ENCODE measurements at regions not wholly inside any gene's neighbourhood (a gene's known extent, or its start where the extent isn't known, plus 50 kb on each side); places are given as distances from the start of the nearest gene placed in this dataset.

DNA sequence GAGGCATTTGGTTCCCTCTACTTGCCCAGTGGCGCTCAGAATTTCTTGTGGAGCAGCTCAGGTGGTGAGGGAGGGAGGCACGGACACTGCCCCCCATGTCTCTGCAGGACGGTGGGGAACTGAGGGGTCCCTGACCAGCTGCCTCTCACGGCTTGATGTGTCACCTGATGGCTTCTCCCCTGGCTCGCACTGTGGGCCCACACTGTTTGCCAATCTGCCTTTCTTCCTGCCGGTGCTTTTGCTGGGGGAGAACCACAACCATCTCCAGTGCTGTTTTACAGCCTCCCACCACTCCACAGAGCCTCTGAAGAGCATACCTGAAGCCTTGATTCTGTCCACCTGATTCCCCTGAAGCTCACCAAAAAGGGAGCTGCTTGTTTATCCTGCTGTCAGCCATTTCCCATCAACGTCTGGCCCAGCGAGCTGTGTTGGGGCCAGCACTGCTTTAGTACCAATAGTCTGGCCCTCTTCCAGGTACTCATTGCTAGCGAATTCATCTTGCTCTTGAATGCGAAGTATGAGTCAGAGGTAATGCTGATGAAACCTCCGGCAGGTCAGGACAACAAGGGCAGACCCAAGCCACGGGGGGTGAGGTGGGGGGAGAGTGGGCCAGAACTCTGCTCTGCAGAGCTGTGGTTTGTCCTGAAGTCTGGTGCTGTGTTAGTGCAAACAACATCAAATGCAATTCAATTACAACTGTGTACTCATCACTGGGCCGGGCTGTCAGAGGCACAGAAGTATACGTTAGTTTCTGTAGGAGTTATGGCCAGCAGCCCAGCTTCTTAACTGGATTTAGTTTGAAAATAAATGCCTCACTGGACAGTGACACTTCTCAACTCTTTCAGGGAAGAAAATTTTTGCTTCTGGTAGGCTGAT, 208.3 kb upstream of the JADE1 start:
- peak; percentile 91 for DNase-seq

GRCh38 chr4:128600410-128600809, 209.1 kb upstream of the JADE1 start:
- no peak for DNase-seq

GRCh38 chr4:128597500-128597899, 212.0 kb upstream of the JADE1 start:
- DNase-seq: no peak

- DNase-seq: no peak
These were observed 212.6 kb upstream of the JADE1 start for GRCh38 chr4:128596853-128597252.

GRCh38 chr4:128596115-128596514, 213.4 kb upstream of the JADE1 start:
- DNase-seq: no peak

GRCh38 chr4:128591482-128591881, 218.0 kb upstream of the JADE1 start:
- no peak for DNase-seq

DNA sequence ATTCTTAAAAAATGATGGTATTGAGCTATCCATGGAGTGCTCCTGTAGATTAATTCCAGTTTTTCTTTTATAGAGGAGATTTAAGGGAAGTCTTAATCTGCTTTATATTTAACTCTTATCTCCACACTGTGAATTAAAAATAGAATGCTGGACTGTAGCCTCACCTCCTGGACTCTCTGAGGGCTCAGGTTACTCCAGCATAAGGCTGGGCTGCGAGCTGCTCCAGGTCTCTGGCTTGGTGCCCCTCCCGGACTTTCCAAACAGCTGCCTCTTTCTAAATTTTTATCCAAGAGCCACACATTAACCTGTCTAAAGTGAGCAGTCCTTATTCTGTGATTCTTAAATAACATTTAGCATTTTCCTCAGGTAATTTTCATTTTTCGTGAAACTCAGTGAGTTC, 218.7 kb upstream of the JADE1 start:
- DNase-seq: no peak

DNA sequence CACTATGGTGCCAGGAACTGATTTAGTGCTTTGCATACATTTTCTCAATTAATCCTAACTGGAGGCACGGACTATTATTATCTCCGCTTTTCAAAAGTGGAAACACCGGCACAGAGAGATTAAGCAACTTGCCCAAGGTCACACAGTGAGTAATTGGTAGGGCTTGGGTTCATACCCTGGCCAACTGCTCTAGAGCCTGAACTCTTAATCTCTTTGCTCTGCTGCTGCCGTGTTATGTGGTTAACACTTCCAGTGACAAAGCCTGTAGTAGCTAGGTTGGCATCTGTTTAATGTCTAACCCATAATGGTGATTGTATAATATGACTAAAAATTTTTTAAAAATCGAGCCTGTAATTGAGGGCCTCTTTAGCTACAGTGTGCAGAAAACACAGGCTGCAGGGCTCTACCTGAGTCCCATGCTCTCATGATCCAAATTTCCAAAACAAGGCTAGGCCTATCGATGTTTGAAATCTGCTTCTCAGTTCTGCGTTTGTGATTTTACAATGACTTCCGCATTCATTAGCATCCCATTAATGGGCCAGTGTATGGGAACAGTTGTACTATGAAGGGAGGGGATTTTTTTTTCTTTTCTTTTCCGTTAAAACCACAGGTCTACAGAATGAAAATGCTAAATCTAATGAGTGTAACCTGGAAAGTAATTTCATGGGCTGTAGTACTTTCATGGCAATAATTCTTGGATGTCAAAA, 219.3 kb upstream of the JADE1 start:
- DNase-seq: no peak

GRCh38 chr4:128589384-128589965, 220.0 kb upstream of the JADE1 start:
- no peak for DNase-seq

DNA sequence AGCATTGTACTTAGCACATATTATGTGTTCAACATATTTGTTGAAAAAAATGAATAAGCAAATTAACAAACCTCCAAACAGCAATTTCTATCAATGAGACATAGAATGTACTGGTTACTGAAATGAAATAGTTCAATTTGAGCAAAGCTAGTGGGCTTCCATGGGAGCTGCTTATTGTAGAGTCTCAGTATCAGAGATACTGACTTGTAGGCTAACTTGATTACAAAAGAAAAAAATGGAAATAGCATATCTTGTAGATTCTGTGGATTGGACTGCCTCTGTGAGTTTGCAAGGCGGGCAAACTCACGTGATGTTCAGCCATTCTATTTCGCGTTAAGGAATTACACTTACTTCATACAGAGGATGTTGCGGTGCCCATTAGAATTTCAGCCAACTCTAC, 222.1 kb upstream of the JADE1 start:
- no peak for DNase-seq

- no peak for DNase-seq
These were observed 225.5 kb upstream of the JADE1 start for GRCh38 chr4:128583753-128584712.

- no peak for DNase-seq
These were observed 227.1 kb upstream of the JADE1 start for GRCh38 chr4:128582427-128582870.

- DNase-seq: no peak
These were observed 230.2 kb upstream of the JADE1 start for GRCh38 chr4:128579154-128579853.

DNA sequence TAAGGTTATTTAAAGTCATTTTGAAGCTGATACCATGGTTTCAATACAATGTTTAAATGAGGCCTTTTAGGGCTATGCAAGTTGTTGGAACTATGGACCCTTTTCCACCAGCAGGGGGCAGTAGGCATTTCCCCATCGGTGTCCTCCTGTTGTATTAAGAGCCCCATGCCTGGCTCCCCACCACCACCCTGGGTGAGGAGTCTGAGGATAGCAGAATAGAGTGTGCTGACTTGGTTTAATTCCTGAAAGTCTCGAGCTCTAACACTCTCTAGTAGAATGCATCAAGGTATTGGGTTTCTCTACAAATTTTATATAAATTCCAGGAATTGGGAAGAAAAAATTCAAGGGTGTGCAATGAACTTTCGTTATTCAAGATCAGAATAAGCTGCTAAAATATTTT, 234.8 kb upstream of the JADE1 start:
- DNase-seq: peak; percentile 45

GRCh38 chr4:128573781-128574508, 235.6 kb upstream of the JADE1 start:
- DNase-seq: peak; percentile 98

DNA sequence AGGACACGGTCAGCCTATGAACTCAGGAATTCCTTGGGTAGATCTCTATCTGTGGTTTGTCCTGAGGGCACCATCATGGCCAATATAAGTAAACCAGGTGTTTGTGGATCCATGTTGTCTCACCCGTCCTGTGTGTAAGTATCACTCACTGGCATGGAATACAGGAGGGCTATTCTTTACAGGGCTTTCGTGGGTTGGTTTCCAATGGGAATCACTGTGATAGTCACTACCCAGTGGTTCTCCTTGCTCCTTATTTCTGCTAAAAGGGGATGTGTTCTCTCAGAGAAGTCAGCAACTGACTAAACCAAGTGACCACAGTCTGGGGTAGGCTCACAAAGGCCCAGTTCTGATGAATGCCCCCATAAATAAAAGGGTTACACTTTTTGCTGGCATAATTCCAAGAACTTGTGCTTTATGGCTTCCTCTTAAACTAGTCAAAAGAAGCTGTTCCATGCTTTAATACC, 236.7 kb upstream of the JADE1 start:
- no peak for DNase-seq

DNA sequence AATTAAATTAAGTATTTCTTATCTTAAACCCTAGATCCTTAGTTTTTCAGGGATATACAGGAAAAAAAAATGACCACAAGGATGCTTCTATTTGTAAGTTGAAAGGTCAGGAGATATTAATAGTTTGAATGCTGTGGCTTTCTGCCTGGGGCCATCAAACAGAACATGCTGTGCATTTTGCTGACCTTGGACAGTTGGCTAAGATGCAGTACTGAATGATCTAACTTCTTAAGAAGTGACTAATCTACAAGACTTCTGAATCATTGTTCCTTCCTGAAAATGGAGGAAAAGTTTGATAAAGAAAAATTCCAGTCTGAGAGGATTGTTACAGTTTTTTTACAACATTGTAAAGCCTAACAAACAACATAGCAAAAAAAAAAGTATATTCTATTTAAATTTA, 237.8 kb upstream of the JADE1 start:
- DNase-seq: peak; percentile 94

DNA sequence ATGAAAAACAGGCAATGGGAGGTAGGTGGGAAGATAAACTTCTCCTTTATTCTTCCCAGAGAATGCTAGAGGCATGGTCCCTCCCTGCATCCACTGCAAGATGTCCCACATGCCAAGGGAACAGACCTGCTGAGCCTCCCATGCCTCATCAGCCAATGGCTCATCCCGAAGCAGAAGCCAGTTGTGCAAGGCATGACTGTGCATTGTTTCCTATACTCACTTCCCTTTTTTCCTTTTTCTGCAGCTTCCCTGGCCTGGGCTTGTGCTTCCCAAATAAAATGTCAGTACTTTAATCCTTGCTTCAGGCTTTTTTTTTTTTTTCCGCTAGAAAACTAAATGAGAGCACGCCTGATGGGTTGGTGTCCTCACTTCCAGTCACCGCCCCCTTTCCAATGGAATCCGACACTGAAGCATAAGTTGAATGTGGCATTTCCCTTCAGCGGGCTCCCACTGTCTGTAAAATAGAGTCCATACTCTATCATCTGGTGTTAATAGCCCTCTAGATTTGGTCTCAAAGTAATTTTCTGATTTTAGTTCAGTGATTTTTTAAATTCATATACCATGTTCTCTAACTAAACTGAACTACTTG, 239.0 kb upstream of the JADE1 start:
- DNase-seq: peak; percentile 70

GRCh38 chr4:128566693-128567092, 242.8 kb upstream of the JADE1 start:
- peak; percentile 67 for DNase-seq

GRCh38 chr4:128565565-128566186, 243.8 kb upstream of the JADE1 start:
- DNase-seq: peak; percentile 39

Data from fibroblast of skin of back (primary cell).